HG02852 (cell line): ENCODE measurements at regions not wholly inside any gene's neighbourhood (a gene's known extent, or its start where the extent isn't known, plus 50 kb on each side); places are given as distances from the start of the nearest gene placed in this dataset.
"Not testable (repeated sequence)": the region's sequence is repeated elsewhere in the genome, so short reads cannot be mapped to it uniquely, and the experiment has no call there.

ENCODE experiments used
- ATAC-seq: cut with Tn5 transposase; IDR thresholded peaks from one replicate; pipeline ENCODE4 v1.9.1; 2021; ENCODE audit warnings: mild to moderate bottlenecking, moderate library complexity; ENCODE audit not compliant: unreplicated experiment

- ATAC-seq, result no peak
Measured at GRCh38 chr3:106338582-106339214, 469.9 kb upstream of the CBLB start.

GRCh38 chr3:106339551-106339950, 470.7 kb upstream of the CBLB start:
- ATAC-seq, result no peak

- no peak for ATAC-seq
Measured at GRCh38 chr3:106341087-106341486, 472.3 kb upstream of the CBLB start.

GRCh38 chr3:106341586-106342162, 472.9 kb upstream of the CBLB start:
- ATAC-seq, result no peak

- no peak for ATAC-seq
Measured at GRCh38 chr3:106342386-106342785, 473.6 kb upstream of the CBLB start.

- ATAC-seq, result no peak
Measured at GRCh38 chr3:106343811-106344210, 475.0 kb upstream of the CBLB start.

GRCh38 chr3:106345353-106346027, 476.7 kb upstream of the CBLB start:
- no peak for ATAC-seq

GRCh38 chr3:106347350-106347749, 478.5 kb upstream of the CBLB start:
- ATAC-seq, result no peak

GRCh38 chr3:106348139-106348690, 479.4 kb upstream of the CBLB start:
- ATAC-seq, result no peak

GRCh38 chr3:106349191-106349881, 480.5 kb upstream of the CBLB start:
- no peak for ATAC-seq

- no peak for ATAC-seq
Measured at GRCh38 chr3:106355873-106356272, 487.1 kb upstream of the CBLB start.

GRCh38 chr3:106359692-106360091, 490.9 kb upstream of the CBLB start:
- no peak for ATAC-seq

GRCh38 chr3:106360901-106361300, 492.1 kb upstream of the CBLB start:
- ATAC-seq, result not testable (repeated sequence)

GRCh38 chr3:106364477-106364876, 495.7 kb upstream of the CBLB start:
- no peak for ATAC-seq

- ATAC-seq, result no peak
Measured at GRCh38 chr3:106365061-106365691, 496.4 kb upstream of the CBLB start.

GRCh38 chr3:106366352-106366751, 497.5 kb upstream of the CBLB start:
- ATAC-seq, result no peak

- no peak for ATAC-seq
Measured at GRCh38 chr3:106367496-106367895, 498.7 kb upstream of the CBLB start.

GRCh38 chr3:106371221-106371970, 502.6 kb upstream of the CBLB start:
- ATAC-seq, result no peak

GRCh38 chr3:106371971-106372805, 503.4 kb upstream of the CBLB start:
- no peak for ATAC-seq
